Activated CD4-positive, alpha-beta memory T cell treated with anti-CD3 and anti-CD28 coated beads, Interleukin-2, amount 10 ng/mL, durations not matched to agents 7 days and 5 days (primary cell): ENCODE measurements at regions not wholly inside any gene's neighbourhood (a gene's known extent, or its start where the extent isn't known, plus 50 kb on each side); places are given as distances from the start of the nearest gene placed in this dataset.
"Not testable (repeated sequence)": the region's sequence is repeated elsewhere in the genome, so short reads cannot be mapped to it uniquely, and the experiment has no call there.

Experiments
- CTCF ChIA-PET: fragments of 350-600 bp; sonication (Branson Sonifier 250); formaldehyde crosslinking; loops from one replicate; lab custom pipeline; 2021; ENCODE audit warnings: antibody characterized with exemption, inconsistent platforms; lab: Charles Lee
- POLR2A ChIA-PET: fragments of 350-600 bp; sonication (Branson Sonifier 250); formaldehyde crosslinking; loops from one replicate; lab custom pipeline; 2021; ENCODE audit warnings: antibody characterized with exemption; lab: Charles Lee
- DNase-seq: peaks from one replicate; pipeline ENCODE4 v3.0.0-alpha.2; 2020
- H3K27ac Mint-ChIP-seq: one replicate; pipeline ENCODE4 v1.8.0; 2021; ENCODE audit warnings: mild to moderate bottlenecking, mixed read lengths
- H3K27me3 Mint-ChIP-seq: one replicate; pipeline ENCODE4 v1.8.0; 2021; ENCODE audit warnings: mixed read lengths
- H3K36me3 Mint-ChIP-seq: one replicate; pipeline ENCODE4 v1.8.0; 2021; ENCODE audit warnings: low read depth, mixed read lengths
- H3K4me1 Mint-ChIP-seq: one replicate; pipeline ENCODE4 v1.8.0; 2021; ENCODE audit warnings: mixed read lengths
- H3K4me3 Mint-ChIP-seq: one replicate; pipeline ENCODE4 v1.8.0; 2021; ENCODE audit warnings: mild to moderate bottlenecking, mixed read lengths
- H3K9me3 Mint-ChIP-seq: one replicate; pipeline ENCODE4 v1.8.0; 2021; ENCODE audit warnings: mixed read lengths

- POLR2A ChIA-PET = no interaction called here
- H3K27ac Mint-ChIP-seq = no peak overlapping the region
- H3K9me3 Mint-ChIP-seq = no peaks in the 10 kb centered on the region
- CTCF ChIA-PET = no interaction called here
- no peak for DNase-seq
- H3K27me3 Mint-ChIP-seq = peaks cover 1% of the 10 kb centered on the region
- H3K4me1 Mint-ChIP-seq = no peaks in the 10 kb centered on the region
- H3K4me3 Mint-ChIP-seq = no peak overlapping the region
- H3K36me3 Mint-ChIP-seq = no peaks in the 10 kb centered on the region
These were observed 141.0 kb downstream of the MTNR1A start for GRCh38 chr4:186414390-186414789.

GRCh38 chr4:186405957-186406356, 140.0 kb downstream of the F11 start:
- H3K27me3 Mint-ChIP-seq = no peaks in the 10 kb centered on the region
- ChIA-PET POLR2A (no interaction called here), CTCF (no interaction called here)
- H3K9me3 Mint-ChIP-seq = peaks cover 10% of the 10 kb centered on the region
- no peaks in the 10 kb centered on the region for H3K4me1 Mint-ChIP-seq
- no peak overlapping the region for H3K4me3 Mint-ChIP-seq
- no peaks in the 10 kb centered on the region for H3K36me3 Mint-ChIP-seq
- no peak overlapping the region for H3K27ac Mint-ChIP-seq
- no peak for DNase-seq

- Mint-ChIP-seq H3K27ac (no peak overlapping the region), H3K36me3 (no peaks in the 10 kb centered on the region), H3K4me1 (no peaks in the 10 kb centered on the region), H3K4me3 (no peak overlapping the region), H3K27me3 (no peaks in the 10 kb centered on the region), H3K9me3 (peaks cover 10% of the 10 kb centered on the region)
- ChIA-PET POLR2A (no interaction called here), CTCF (no interaction called here)
- DNase-seq = no peak
These were observed 138.7 kb downstream of the F11 start for GRCh38 chr4:186404562-186405134.

GRCh38 chr4:186400676-186401075, 134.7 kb downstream of the F11 start:
- DNase-seq = no peak
- H3K27ac Mint-ChIP-seq = no peak overlapping the region
- no peaks in the 10 kb centered on the region for H3K4me1 Mint-ChIP-seq
- H3K9me3 Mint-ChIP-seq = peaks cover 1% of the 10 kb centered on the region
- ChIA-PET CTCF (no interaction called here), POLR2A (no interaction called here)
- no peaks in the 10 kb centered on the region for H3K36me3 Mint-ChIP-seq
- H3K27me3 Mint-ChIP-seq = no peaks in the 10 kb centered on the region
- H3K4me3 Mint-ChIP-seq = no peak overlapping the region

GRCh38 chr4:186392017-186392416, 126.0 kb downstream of the F11 start:
- no peak for DNase-seq
- H3K27me3 Mint-ChIP-seq = no peaks in the 10 kb centered on the region
- H3K4me3 Mint-ChIP-seq = no peak overlapping the region
- POLR2A ChIA-PET = no interaction called here
- H3K9me3 Mint-ChIP-seq = no peaks in the 10 kb centered on the region
- no peaks in the 10 kb centered on the region for H3K4me1 Mint-ChIP-seq
- CTCF ChIA-PET = no interaction called here
- no peak overlapping the region for H3K27ac Mint-ChIP-seq
- H3K36me3 Mint-ChIP-seq = no peaks in the 10 kb centered on the region

GRCh38 chr4:186384328-186384727, 118.3 kb downstream of the F11 start:
- H3K4me1 Mint-ChIP-seq, H3K27ac Mint-ChIP-seq, CTCF ChIA-PET, DNase-seq, H3K27me3 Mint-ChIP-seq, H3K36me3 Mint-ChIP-seq, H3K4me3 Mint-ChIP-seq, H3K9me3 Mint-ChIP-seq, POLR2A ChIA-PET: not testable (repeated sequence)

- peaks cover 6% of the 10 kb centered on the region for H3K9me3 Mint-ChIP-seq
- H3K4me1 Mint-ChIP-seq = no peaks in the 10 kb centered on the region
- H3K27me3 Mint-ChIP-seq = no peaks in the 10 kb centered on the region
- no peaks in the 10 kb centered on the region for H3K36me3 Mint-ChIP-seq
- no peak overlapping the region for H3K27ac Mint-ChIP-seq
- ChIA-PET POLR2A (interaction anchor here (0.6 kb wide), 1 partner anchor 1805 kb away, joined by 3 read pairs; no protein-coding TSS in a partner anchor), CTCF (no interaction called here)
- no peak overlapping the region for H3K4me3 Mint-ChIP-seq
- no peak for DNase-seq
These were observed 102.3 kb downstream of the F11 start for GRCh38 chr4:186368281-186368680.

- Mint-ChIP-seq H3K36me3 (no peaks in the 10 kb centered on the region), H3K9me3 (peaks cover 6% of the 10 kb centered on the region), H3K4me1 (no peaks in the 10 kb centered on the region), H3K27me3 (no peaks in the 10 kb centered on the region), H3K27ac (no peak overlapping the region), H3K4me3 (no peak overlapping the region)
- ChIA-PET CTCF (no interaction called here), POLR2A (no interaction called here)
- DNase-seq = no peak
These were observed 100.3 kb downstream of the F11 start for GRCh38 chr4:186366326-186366725.

- POLR2A ChIA-PET, H3K27ac Mint-ChIP-seq, DNase-seq, H3K4me3 Mint-ChIP-seq, H3K36me3 Mint-ChIP-seq, H3K27me3 Mint-ChIP-seq, H3K9me3 Mint-ChIP-seq, H3K4me1 Mint-ChIP-seq: not testable (repeated sequence)
- CTCF ChIA-PET = interaction anchor here (2.9 kb wide), 1 partner anchor 224 kb away, joined by 8 read pairs; no protein-coding TSS in a partner anchor
These were observed 97.0 kb downstream of the F11 start for GRCh38 chr4:186363038-186363437.

- CTCF ChIA-PET = no interaction called here
- Mint-ChIP-seq H3K27me3 (no peaks in the 10 kb centered on the region), H3K9me3 (peaks cover 6% of the 10 kb centered on the region), H3K4me1 (no peaks in the 10 kb centered on the region), H3K27ac (no peak overlapping the region), H3K36me3 (no peaks in the 10 kb centered on the region), H3K4me3 (no peak overlapping the region)
- no peak for DNase-seq
- POLR2A ChIA-PET = no interaction called here
These were observed 94.6 kb downstream of the F11 start for GRCh38 chr4:186360551-186360950.

- no peak overlapping the region for H3K4me3 Mint-ChIP-seq
- H3K4me1 Mint-ChIP-seq = no peaks in the 10 kb centered on the region
- POLR2A ChIA-PET = no interaction called here
- CTCF ChIA-PET = no interaction called here
- H3K27me3 Mint-ChIP-seq = no peaks in the 10 kb centered on the region
- no peaks in the 10 kb centered on the region for H3K9me3 Mint-ChIP-seq
- H3K36me3 Mint-ChIP-seq = no peaks in the 10 kb centered on the region
- no peak overlapping the region for H3K27ac Mint-ChIP-seq
- no peak for DNase-seq
These were observed 85.7 kb downstream of the F11 start for GRCh38 chr4:186351668-186352194.

GRCh38 chr4:186348433-186348832, 82.4 kb downstream of the F11 start:
- Mint-ChIP-seq H3K4me3 (no peak overlapping the region), H3K4me1 (no peaks in the 10 kb centered on the region), H3K27me3 (no peaks in the 10 kb centered on the region), H3K9me3 (no peaks in the 10 kb centered on the region), H3K36me3 (no peaks in the 10 kb centered on the region), H3K27ac (no peak overlapping the region)
- POLR2A ChIA-PET = no interaction called here
- no peak for DNase-seq
- CTCF ChIA-PET = no interaction called here

- no peak for DNase-seq
- no peak overlapping the region for H3K27ac Mint-ChIP-seq
- H3K36me3 Mint-ChIP-seq = no peaks in the 10 kb centered on the region
- CTCF ChIA-PET = no interaction called here
- H3K9me3 Mint-ChIP-seq = no peaks in the 10 kb centered on the region
- no peak overlapping the region for H3K4me3 Mint-ChIP-seq
- no peaks in the 10 kb centered on the region for H3K4me1 Mint-ChIP-seq
- POLR2A ChIA-PET = no interaction called here
- no peaks in the 10 kb centered on the region for H3K27me3 Mint-ChIP-seq
These were observed 81.8 kb downstream of the F11 start for GRCh38 chr4:186347743-186348142.

GRCh38 chr4:186345184-186345583, 79.2 kb downstream of the F11 start:
- CTCF ChIA-PET = no interaction called here
- H3K4me3 Mint-ChIP-seq = no peak overlapping the region
- no peak overlapping the region for H3K27ac Mint-ChIP-seq
- no peak for DNase-seq
- no peaks in the 10 kb centered on the region for H3K9me3 Mint-ChIP-seq
- no peaks in the 10 kb centered on the region for H3K27me3 Mint-ChIP-seq
- H3K36me3 Mint-ChIP-seq = no peaks in the 10 kb centered on the region
- POLR2A ChIA-PET = no interaction called here
- no peaks in the 10 kb centered on the region for H3K4me1 Mint-ChIP-seq
